Loucy (cell line): ENCODE measurements at regions not wholly inside any gene's neighbourhood (a gene's known extent, or its start where the extent isn't known, plus 50 kb on each side); places are given as distances from the start of the nearest gene placed in this dataset.

Experiments
- H2AFZ ChIP-seq: fragments of 200-600 bp; sonication (generic); 2 replicates; pipeline ENCODE4 v1.6.0; 2016; ENCODE audit warnings: antibody characterized with exemption, mild to moderate bottlenecking, low read length, moderate library complexity
- H3F3A ChIP-seq: fragments of 200-600 bp; 2 replicates; pipeline ENCODE4 v1.6.0; 2016; ENCODE audit warnings: antibody characterized with exemption, low read depth, mild to moderate bottlenecking
- H3K27me3 ChIP-seq: fragments of 200-600 bp; sonication (generic); 2 replicates; pipeline ENCODE4 v1.6.1; 2014; ENCODE audit warnings: low read length, mild to moderate bottlenecking; ENCODE audit not compliant: insufficient read depth, poor library complexity, severe bottlenecking
- H3K36me3 ChIP-seq: fragments of 200-600 bp; sonication (generic); 2 replicates; pipeline ENCODE4 v1.6.1; 2016; ENCODE audit warnings: low read length; ENCODE audit not compliant: insufficient read depth
- H3K4me1 ChIP-seq: fragments of 200-600 bp; sonication (generic); 2 replicates; pipeline ENCODE4 v1.5.1; 2014; ENCODE audit warnings: low read length, mild to moderate bottlenecking; ENCODE audit not compliant: insufficient read depth, poor library complexity, severe bottlenecking
- H3K4me2 ChIP-seq: fragments of 200-600 bp; sonication (generic); 2 replicates; pipeline ENCODE4 v1.6.0; 2014; ENCODE audit warnings: antibody characterized with exemption, low read length, low read depth, mild to moderate bottlenecking; ENCODE audit not compliant: poor library complexity, severe bottlenecking
- H3K4me3 ChIP-seq: fragments of 200-600 bp; sonication (generic); 2 replicates; pipeline ENCODE4 v1.5.1; 2014; ENCODE audit warnings: low read length, mild to moderate bottlenecking, mixed read lengths; ENCODE audit not compliant: poor library complexity, severe bottlenecking
- H3K79me2 ChIP-seq: fragments of 200-600 bp; sonication (generic); 2 replicates; pipeline ENCODE4 v1.6.1; 2014; ENCODE audit warnings: low read length; ENCODE audit not compliant: insufficient read depth
- H3K9ac ChIP-seq: fragments of 200-600 bp; sonication (generic); 2 replicates; pipeline ENCODE4 v1.6.0; 2014; ENCODE audit warnings: mild to moderate bottlenecking, low read depth, low read length, moderate library complexity; ENCODE audit not compliant: poor library complexity, severe bottlenecking
- H3K9me2 ChIP-seq: fragments of 200-600 bp; sonication (generic); replicated peaks from 2 replicates; pipeline ENCODE4 v1.6.1; 2016; ENCODE audit warnings: low read depth, low read length, mixed read lengths
- H3K9me3 ChIP-seq: fragments of 200-600 bp; sonication (generic); 2 replicates; pipeline ENCODE4 v1.6.1; 2014; ENCODE audit warnings: mild to moderate bottlenecking, antibody characterized with exemption, low read length, low read depth; ENCODE audit not compliant: insufficient read depth
- H4K20me1 ChIP-seq: fragments of 200-600 bp; sonication (generic); 2 replicates; pipeline ENCODE4 v1.6.0; 2014; ENCODE audit warnings: antibody characterized with exemption, low read length, mild to moderate bottlenecking; ENCODE audit not compliant: insufficient read depth, poor library complexity, severe bottlenecking
- CTCF ChIP-seq: fragments of 200-600 bp; sonication (generic); conservative IDR thresholded peaks from 2 replicates; pipeline ENCODE4 v1.5.1; 2014; ENCODE audit warnings: mild to moderate bottlenecking, antibody characterized with exemption, low read length
- EZH2phosphoT487 ChIP-seq: fragments of 200-600 bp; IDR thresholded peaks from 2 replicates; pipeline ENCODE4 v1.6.1; 2018; ENCODE audit warnings: antibody characterized with exemption, mild to moderate bottlenecking, moderate library complexity, borderline replicate concordance

- H3K4me3 ChIP-seq, result no peak overlapping the region
- no peaks in the 10 kb centered on the region for H3K9me3 ChIP-seq
- no peaks in the 10 kb centered on the region for H3K9me2 ChIP-seq
- no peaks in the 10 kb centered on the region for H3K79me2 ChIP-seq
- H3K4me1 ChIP-seq, result no peaks in the 10 kb centered on the region
- H3K27me3 ChIP-seq, result no peaks in the 10 kb centered on the region
- H2AFZ ChIP-seq, result no peak overlapping the region
- H3F3A ChIP-seq, result no peaks in the 10 kb centered on the region
- H3K4me2 ChIP-seq, result no peak overlapping the region
- no peak for TF ChIP-seq CTCF
- no peak for TF ChIP-seq EZH2phosphoT487
- no peak overlapping the region for H3K9ac ChIP-seq
- no peaks in the 10 kb centered on the region for H4K20me1 ChIP-seq
- no peaks in the 10 kb centered on the region for H3K36me3 ChIP-seq
Observed at GRCh38 chr1:81118550-81118949, 682.2 kb upstream of the ADGRL2 start.

- no peaks in the 10 kb centered on the region for H3F3A ChIP-seq
- no peak overlapping the region for H3K9ac ChIP-seq
- no peaks in the 10 kb centered on the region for H3K9me2 ChIP-seq
- H3K79me2 ChIP-seq, result no peaks in the 10 kb centered on the region
- H3K27me3 ChIP-seq, result no peaks in the 10 kb centered on the region
- TF ChIP-seq EZH2phosphoT487, result no peak
- no peak for TF ChIP-seq CTCF
- no peaks in the 10 kb centered on the region for H3K36me3 ChIP-seq
- H2AFZ ChIP-seq, result no peak overlapping the region
- no peaks in the 10 kb centered on the region for H4K20me1 ChIP-seq
- H3K4me1 ChIP-seq, result no peaks in the 10 kb centered on the region
- H3K9me3 ChIP-seq, result no peaks in the 10 kb centered on the region
- no peak overlapping the region for H3K4me3 ChIP-seq
- H3K4me2 ChIP-seq, result no peak overlapping the region
Observed at GRCh38 chr1:81115422-81115821, 685.3 kb upstream of the ADGRL2 start.

- H3K4me3 ChIP-seq, result no peak overlapping the region
- H3K4me1 ChIP-seq, result no peaks in the 10 kb centered on the region
- H3K4me2 ChIP-seq, result no peak overlapping the region
- no peaks in the 10 kb centered on the region for H3K79me2 ChIP-seq
- H3K27me3 ChIP-seq, result no peaks in the 10 kb centered on the region
- TF ChIP-seq EZH2phosphoT487 (no peak), CTCF (no peak)
- H3K9ac ChIP-seq, result no peak overlapping the region
- no peaks in the 10 kb centered on the region for H3K36me3 ChIP-seq
- H3K9me3 ChIP-seq, result no peaks in the 10 kb centered on the region
- H2AFZ ChIP-seq, result no peak overlapping the region
- H3F3A ChIP-seq, result no peaks in the 10 kb centered on the region
- H3K9me2 ChIP-seq, result no peaks in the 10 kb centered on the region
- no peaks in the 10 kb centered on the region for H4K20me1 ChIP-seq
Observed at GRCh38 chr1:81114191-81114590, 686.5 kb upstream of the ADGRL2 start.
